GM03348 (cell line): ENCODE measurements at regions not wholly inside any gene's neighbourhood (a gene's known extent, or its start where the extent isn't known, plus 50 kb on each side); places are given as distances from the start of the nearest gene placed in this dataset.
"Not testable (repeated sequence)": the region's sequence is repeated elsewhere in the genome, so short reads cannot be mapped to it uniquely, and the experiment has no call there.

Experiments
- DNase-seq: peaks from one replicate; pipeline ENCODE4 v3.0.0; 2012; ENCODE audit warnings: low spot score

GRCh38 chr6:40689185-40689584, 102.0 kb upstream of the LRFN2 start:
- no peak for DNase-seq

DNA sequence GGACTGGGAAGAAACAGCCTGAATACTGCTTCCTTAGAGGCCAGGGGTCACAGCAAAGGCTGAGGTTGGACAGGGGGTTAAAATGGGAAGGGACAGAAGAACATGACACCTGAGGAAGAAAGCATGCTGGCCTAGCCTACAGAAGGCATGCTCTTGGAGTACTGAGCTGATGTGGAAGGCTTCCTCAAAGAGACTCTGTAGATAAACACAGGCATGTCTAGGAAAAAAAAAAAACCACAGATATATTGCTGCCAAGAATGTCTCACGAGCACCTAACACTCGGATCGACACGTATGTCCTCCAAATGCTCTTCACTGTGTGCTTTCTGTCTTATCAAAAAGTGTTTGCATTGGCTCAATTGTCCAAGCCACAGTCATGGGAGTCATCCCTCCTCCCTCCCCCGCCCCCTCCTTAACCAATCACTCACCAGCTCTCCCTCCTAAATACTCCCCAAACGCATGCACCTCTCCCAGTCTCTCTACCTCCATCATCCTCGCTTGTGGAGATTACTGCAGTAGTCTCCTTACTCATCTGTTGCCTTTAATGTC, 101.1 kb upstream of the LRFN2 start:
- DNase-seq = no peak

- no peak for DNase-seq
Observed at GRCh38 chr6:40685862-40686261, 98.7 kb upstream of the LRFN2 start.

- no peak for DNase-seq
Observed at GRCh38 chr6:40681622-40682021, 94.5 kb upstream of the LRFN2 start.

GRCh38 chr6:40678941-40679340, 91.8 kb upstream of the LRFN2 start:
- no peak for DNase-seq

DNA sequence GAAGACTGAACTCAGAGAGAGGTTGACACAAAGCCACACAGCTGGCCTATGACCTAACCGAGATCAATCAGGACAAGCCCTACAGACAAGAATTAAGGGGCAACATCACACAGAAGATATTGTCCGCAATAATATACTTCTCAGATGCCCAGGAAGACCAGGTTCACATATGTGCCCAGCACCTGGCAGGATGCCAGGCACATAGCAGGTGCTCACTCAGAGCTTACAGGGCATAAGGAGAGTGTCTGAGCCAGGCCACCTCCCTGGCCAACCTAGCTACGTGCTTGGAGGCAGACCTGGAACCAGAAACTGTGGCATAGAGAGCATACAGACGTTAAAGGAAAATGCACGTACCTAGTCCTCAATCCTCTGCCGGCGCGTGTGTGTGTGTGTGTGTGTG, 87.0 kb upstream of the LRFN2 start:
- DNase-seq = no peak

DNA sequence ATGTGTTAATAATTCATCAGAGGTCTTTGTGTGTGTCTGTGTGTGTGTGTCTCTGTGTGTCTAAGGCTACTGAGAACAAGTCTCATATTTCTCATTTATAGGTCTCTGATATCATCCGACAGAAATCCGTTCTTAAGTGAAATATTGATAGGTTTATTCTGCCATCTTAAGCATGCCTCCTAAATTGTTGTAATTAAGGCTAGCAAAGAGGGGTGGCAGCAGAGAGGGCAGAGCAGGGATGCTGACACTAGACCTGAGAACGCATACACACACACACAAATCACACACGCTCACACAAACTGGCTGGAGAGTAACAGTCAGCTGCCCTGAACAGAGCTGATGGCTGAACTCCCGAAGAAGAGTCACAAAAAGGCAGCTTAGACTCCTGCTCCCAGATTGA, 84.9 kb upstream of the LRFN2 start:
- no peak for DNase-seq

DNA sequence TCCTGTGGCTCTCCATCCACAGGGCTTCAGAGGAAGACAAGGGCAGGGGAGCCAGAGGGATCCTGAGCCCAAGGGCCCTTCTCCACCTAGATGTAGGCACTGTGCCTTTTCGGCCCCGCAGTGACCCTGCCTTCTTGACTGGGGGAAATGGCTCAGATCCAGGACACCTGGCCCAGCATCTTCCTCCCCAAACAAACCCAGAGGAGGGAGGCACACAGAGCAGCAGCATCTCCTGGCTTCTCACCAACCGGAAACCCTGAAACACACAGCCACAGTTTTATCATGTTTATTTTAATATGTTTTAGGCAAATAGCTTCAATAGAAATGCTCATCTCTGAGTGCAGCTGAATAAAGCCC, 84.5 kb upstream of the LRFN2 start:
- no peak for DNase-seq

GRCh38 chr6:40671001-40671693, 84.0 kb upstream of the LRFN2 start:
- DNase-seq = no peak

- DNase-seq = no peak
Observed at GRCh38 chr6:40669343-40669742, 82.2 kb upstream of the LRFN2 start.

GRCh38 chr6:40668203-40668602, 81.0 kb upstream of the LRFN2 start:
- no peak for DNase-seq

GRCh38 chr6:40666530-40666929, 79.4 kb upstream of the LRFN2 start:
- no peak for DNase-seq

DNA sequence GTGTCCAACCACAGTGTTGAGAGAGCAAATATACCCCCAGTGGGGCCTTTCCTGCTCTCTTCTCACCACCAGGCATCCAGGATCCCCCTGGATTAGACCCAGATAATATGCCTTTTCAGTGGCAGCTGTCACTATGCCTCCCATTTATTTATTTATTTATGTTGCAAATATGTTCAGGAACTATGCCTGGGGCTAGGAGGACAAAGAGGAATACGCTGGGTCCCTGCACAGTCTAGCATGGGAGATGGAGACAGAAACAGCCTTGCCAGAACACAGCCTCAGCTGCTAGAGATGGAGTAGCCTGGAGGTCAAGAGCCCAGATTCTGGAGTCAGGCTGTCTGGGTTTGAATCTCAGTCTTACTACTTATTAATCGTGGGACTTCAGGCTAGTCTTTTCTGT, 74.6 kb upstream of the LRFN2 start:
- no peak for DNase-seq

DNA sequence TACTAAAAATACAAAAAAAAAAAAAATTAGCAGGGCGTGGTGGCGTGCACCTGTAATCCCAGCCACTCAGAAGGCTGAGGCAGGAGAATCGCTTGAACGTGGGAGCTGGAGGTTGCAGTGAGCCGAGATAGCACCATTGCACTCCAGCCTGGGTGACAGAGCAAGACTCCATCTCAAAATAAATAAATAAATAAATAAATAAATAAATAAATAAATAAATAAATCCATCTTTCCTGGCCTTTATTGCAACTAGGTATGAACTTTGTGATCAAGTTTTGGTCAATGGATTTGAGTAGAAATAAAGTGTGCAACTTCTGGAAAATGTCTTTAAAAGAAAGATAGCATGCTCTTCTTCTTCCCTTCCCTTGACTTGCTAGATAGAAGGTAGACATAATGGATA, 69.6 kb upstream of the LRFN2 start:
- not testable (repeated sequence) for DNase-seq

- DNase-seq = no peak
Observed at GRCh38 chr6:40654828-40655227, 67.7 kb upstream of the LRFN2 start.

- DNase-seq = no peak
Observed at GRCh38 chr6:40645043-40645442, 57.9 kb upstream of the LRFN2 start.

GRCh38 chr6:40642837-40643236, 55.7 kb upstream of the LRFN2 start:
- no peak for DNase-seq

- no peak for DNase-seq
Observed at GRCh38 chr6:40642190-40642589, 55.0 kb upstream of the LRFN2 start.

GRCh38 chr6:40640599-40641227, 53.5 kb upstream of the LRFN2 start:
- DNase-seq = no peak
